Suprapubic skin (tissue), 4 donors: ENCODE measurements at regions not wholly inside any gene's neighbourhood (a gene's known extent, or its start where the extent isn't known, plus 50 kb on each side); places are given as distances from the start of the nearest gene placed in this dataset.

Experiments
- EP300 ChIP-seq: sonication (generic); formaldehyde crosslinking; IDR thresholded peaks from one replicate; pipeline ENCODE4 v1.6.1; 2017; ENCODE audit warnings: antibody characterized with exemption
- POLR2A ChIP-seq, 2 donors: fragments of 450-650 bp; IDR thresholded peaks; one replicate each; pipeline ENCODE4 v1.6.1; 2017; ENCODE audit warnings: antibody characterized with exemption in 2 of 2, mild to moderate bottlenecking in 2 of 2, moderate library complexity in 2 of 2
- POLR2AphosphoS5 ChIP-seq, 3 donors: sonication (generic); formaldehyde crosslinking; IDR thresholded peaks; one replicate each; pipeline ENCODE4 v1.6.1; 2017; ENCODE audit warnings: antibody characterized with exemption in 3 of 3
- TF ChIP-seq, protein P1 (sequence below), 2 donors: fragments of 200-600 bp in 1 of 2; fragments of 450-650 bp in 1 of 2; sonication (generic) in 1 of 2; IDR thresholded peaks; one replicate each; pipeline ENCODE4 v1.5.1; 2016 to 2019; ENCODE audit warnings: antibody characterized with exemption in 2 of 2, mild to moderate bottlenecking in 1 of 2, moderate library complexity in 1 of 2

DNA sequence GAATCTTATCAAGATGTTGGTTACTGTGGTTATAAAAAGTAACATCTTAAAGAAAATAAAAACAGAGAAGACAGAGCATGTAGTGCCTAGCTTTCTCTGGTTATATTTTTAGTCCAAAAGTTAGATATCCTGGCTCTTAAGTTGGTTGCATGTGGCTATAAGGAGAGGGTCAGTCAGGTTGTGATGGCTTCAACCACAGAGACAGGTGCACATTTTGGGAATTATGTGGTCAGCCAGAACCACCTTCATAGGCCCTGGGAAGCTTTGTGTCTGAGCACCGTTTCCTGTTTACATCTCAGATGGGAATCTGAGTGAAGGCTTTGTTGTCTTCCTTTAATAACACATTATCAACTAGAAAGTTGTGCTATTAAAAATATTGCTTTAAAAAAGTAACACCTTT is 265.1 kb upstream of the IGFBP3 start:
- TF ChIP-seq, protein P1, sequence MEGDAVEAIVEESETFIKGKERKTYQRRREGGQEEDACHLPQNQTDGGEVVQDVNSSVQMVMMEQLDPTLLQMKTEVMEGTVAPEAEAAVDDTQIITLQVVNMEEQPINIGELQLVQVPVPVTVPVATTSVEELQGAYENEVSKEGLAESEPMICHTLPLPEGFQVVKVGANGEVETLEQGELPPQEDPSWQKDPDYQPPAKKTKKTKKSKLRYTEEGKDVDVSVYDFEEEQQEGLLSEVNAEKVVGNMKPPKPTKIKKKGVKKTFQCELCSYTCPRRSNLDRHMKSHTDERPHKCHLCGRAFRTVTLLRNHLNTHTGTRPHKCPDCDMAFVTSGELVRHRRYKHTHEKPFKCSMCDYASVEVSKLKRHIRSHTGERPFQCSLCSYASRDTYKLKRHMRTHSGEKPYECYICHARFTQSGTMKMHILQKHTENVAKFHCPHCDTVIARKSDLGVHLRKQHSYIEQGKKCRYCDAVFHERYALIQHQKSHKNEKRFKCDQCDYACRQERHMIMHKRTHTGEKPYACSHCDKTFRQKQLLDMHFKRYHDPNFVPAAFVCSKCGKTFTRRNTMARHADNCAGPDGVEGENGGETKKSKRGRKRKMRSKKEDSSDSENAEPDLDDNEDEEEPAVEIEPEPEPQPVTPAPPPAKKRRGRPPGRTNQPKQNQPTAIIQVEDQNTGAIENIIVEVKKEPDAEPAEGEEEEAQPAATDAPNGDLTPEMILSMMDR (IDR thresholded peaks at IDR 0.05) = no peak
- TF ChIP-seq EP300 = no peak
- TF ChIP-seq POLR2A (IDR thresholded peaks at IDR 0.05) = no peak
- TF ChIP-seq POLR2AphosphoS5 (IDR thresholded peaks at IDR 0.05) = no peak
